GM12878 (cell line): ENCODE measurements at regions not wholly inside any gene's neighbourhood (a gene's known extent, or its start where the extent isn't known, plus 50 kb on each side); places are given as distances from the start of the nearest gene placed in this dataset.

Experiments
- ATAC-seq: fragments of 200-7000 bp; cut with Tn5 transposase; 3 replicates; pipeline ENCODE4 v1.9.1; 2020; ENCODE audit warnings: mild to moderate bottlenecking, moderate library complexity
- BruUV-seq: library from RNA; stranded (reverse); fragments of 400-500 nt; replicated peaks from 2 replicates; lab custom pipeline; 2021; lab: Mats Ljungman, UMichigan
- CTCF ChIA-PET: fragments of 300-600 bp; sonication (Branson Sonifier 250); formaldehyde crosslinking; extraction: SDS; loops from one replicate; lab custom pipeline; 2021; ENCODE audit warnings: inconsistent platforms; lab: Yijun Ruan, JAX
- POLR2A ChIA-PET: fragments of 350-600 bp; formaldehyde crosslinking; extraction: SDS; loops from one replicate; lab custom pipeline; 2021; ENCODE audit warnings: inconsistent platforms; lab: Charles Lee
- RAD21 ChIA-PET: fragments of 300-600 bp; sonication (Branson Sonifier 250); formaldehyde crosslinking; loops from one replicate; lab custom pipeline; 2023; ENCODE audit warnings: antibody characterized with exemption; ENCODE audit not compliant: unreplicated experiment; lab: Charles Lee
- SMC1A ChIA-PET: fragments of 300-600 bp; sonication (Branson Sonifier 250); formaldehyde crosslinking; loops from one replicate; lab custom pipeline; 2023; ENCODE audit not compliant: unreplicated experiment, uncharacterized antibody; lab: Charles Lee
- DNase-seq: peaks from one replicate; pipeline ENCODE4 v3.0.0-alpha.2; 2011; ENCODE audit warnings: low read depth, low spot score
- FAIRE-seq: peaks from 3 replicates; lab custom pipeline; 2011; peaks lifted over from hg19 to GRCh38; lab: Jason Lieb, UNC
- H2AFZ ChIP-seq: 2 replicates; pipeline ENCODE4 v1.6.0; 2011; ENCODE audit warnings: low read depth, low read length, control low read depth; ENCODE audit not compliant: control insufficient read depth
- H3K27ac ChIP-seq: 2 replicates; pipeline ENCODE4 v1.5.1; 2011; ENCODE audit warnings: control low read depth; ENCODE audit not compliant: control insufficient read depth, insufficient read depth
- H3K27me3 ChIP-seq, 2 experiments: replicated peaks in 1 of 2; 2 replicates each; pipeline versions ENCODE4 v1.6.0 to v1.6.1; 2011; ENCODE audit warnings: low read length in 1 of 2; ENCODE audit not compliant: control insufficient read depth in 2 of 2, insufficient read depth in 2 of 2
- H3K36me3 ChIP-seq, 2 experiments: 2 replicates each; pipeline ENCODE4 v1.5.1; 2011; ENCODE audit warnings: low read length in 1 of 2; ENCODE audit not compliant: control insufficient read depth in 2 of 2, insufficient read depth in 2 of 2
- H3K4me1 ChIP-seq: 2 replicates; pipeline ENCODE4 v1.6.1; 2011; ENCODE audit warnings: mild to moderate bottlenecking, low read length, moderate library complexity, mixed read lengths; ENCODE audit not compliant: control insufficient read depth, insufficient read depth
- H3K4me2 ChIP-seq: 2 replicates; pipeline ENCODE4 v1.6.0; 2011; ENCODE audit warnings: control low read depth; ENCODE audit not compliant: control insufficient read depth, insufficient read depth
- H3K4me3 ChIP-seq: fragments of 200-600 bp; sonication (generic); 2 replicates; pipeline ENCODE4 v1.5.1; 2016
- H3K79me2 ChIP-seq: 2 replicates; pipeline ENCODE4 v1.6.0; 2011; ENCODE audit warnings: low read length; ENCODE audit not compliant: control insufficient read depth, insufficient read depth
- H3K9ac ChIP-seq: 2 replicates; pipeline ENCODE4 v1.8.0; 2011; ENCODE audit warnings: low read length, control low read depth, mixed read lengths; ENCODE audit not compliant: control insufficient read depth, insufficient read depth
- H3K9me3 ChIP-seq: replicated peaks from 3 replicates; pipeline ENCODE4 v1.5.1; 2011; ENCODE audit warnings: mild to moderate bottlenecking, low read length; ENCODE audit not compliant: control insufficient read depth, insufficient read depth
- H4K20me1 ChIP-seq: 2 replicates; pipeline ENCODE4 v1.6.0; 2011; ENCODE audit not compliant: control insufficient read depth, insufficient read depth
- CHD1 ChIP-seq: IDR thresholded peaks from 2 replicates; pipeline ENCODE4 v1.6.1; 2012; ENCODE audit warnings: low read depth, low read length, improper control_type of control experiment
- CHD2 ChIP-seq: IDR thresholded peaks from 2 replicates; pipeline ENCODE4 v1.6.1; 2011; ENCODE audit warnings: low read depth, low read length, improper control_type of control experiment, borderline replicate concordance
- NR2C1 ChIP-seq: fragments of 450-650 bp; IDR thresholded peaks from 2 replicates; pipeline ENCODE4 v1.6.1; 2017; ENCODE audit warnings: antibody characterized with exemption, mild to moderate bottlenecking, moderate library complexity
- POU2F2 ChIP-seq: IDR thresholded peaks from 3 replicates; pipeline ENCODE4 v1.6.1; 2011; ENCODE audit warnings: low read depth, mild to moderate bottlenecking, low read length, borderline replicate concordance
- RB1 ChIP-seq: fragments of 450-650 bp; formaldehyde crosslinking; IDR thresholded peaks from 2 replicates; pipeline ENCODE4 v1.6.1; 2017; ENCODE audit warnings: mild to moderate bottlenecking, borderline replicate concordance
- RUNX3 ChIP-seq: IDR thresholded peaks from 2 replicates; pipeline ENCODE4 v1.6.1; 2012; ENCODE audit warnings: low read length, inconsistent platforms
- WGBS: methylation state at CpG from one replicate; pipeline ENCODE4 v1.1.6; 2016; ENCODE audit warnings: low lambda C conversion rate; ENCODE audit not compliant: insufficient replicate concordance, insufficient coverage; ENCODE audit errors: missing lambda C conversion rate; 5-methylcytosine and 5-hydroxymethylcytosine counted together
- in situ Hi-C: fragments of 300-500 bp; cut with MboI; formaldehyde crosslinking; loops from 9 replicates; pipeline ENCODE4 v1.14.3; 2018; ENCODE audit warnings: mixed read lengths
- intact Hi-C: fragments of 100-400 bp; cut with micrococcal nuclease; formaldehyde crosslinking; loops from one replicate; pipeline ENCODE4 v1.14.2; 2022; ENCODE audit not compliant: unreplicated experiment
- TF ChIP-seq, protein P1 (sequence below): fragments of 150-350 bp; IDR thresholded peaks from 2 replicates; pipeline ENCODE4 v1.6.1; 2014; ENCODE audit warnings: mild to moderate bottlenecking, low read depth, low read length
- TF ChIP-seq, protein P2 (sequence below): IDR thresholded peaks from 2 replicates; pipeline ENCODE4 v1.6.1; 2012; ENCODE audit warnings: low read depth, low read length, improper control_type of control experiment
- TF ChIP-seq, protein P3 (sequence below): fragments of 450-650 bp; formaldehyde crosslinking; IDR thresholded peaks from 2 replicates; pipeline ENCODE4 v1.5.0; 2022; ENCODE audit warnings: mild to moderate bottlenecking, missing genetic modification characterization

DNA sequence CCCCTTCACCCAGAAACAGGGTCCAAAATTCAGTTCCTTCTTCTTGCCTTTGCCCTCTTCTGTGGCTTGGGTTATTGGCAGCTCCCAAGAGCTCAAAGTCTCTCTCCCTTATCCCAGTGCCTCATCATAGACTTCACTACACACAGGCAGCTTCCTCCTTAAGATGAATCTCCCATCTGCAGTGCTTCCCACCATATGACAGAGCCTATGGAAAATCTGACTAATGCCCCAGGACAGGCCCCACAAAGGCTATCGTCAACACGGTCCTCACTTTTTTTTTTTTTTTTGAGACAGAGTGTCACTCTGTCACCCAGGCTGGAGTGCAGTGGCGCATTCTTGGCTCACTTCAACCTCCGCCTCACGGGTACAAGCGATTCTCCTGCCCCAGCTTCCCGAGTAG is 194.1 kb downstream of the MEX3B start (continued):
- TF ChIP-seq, protein P1, sequence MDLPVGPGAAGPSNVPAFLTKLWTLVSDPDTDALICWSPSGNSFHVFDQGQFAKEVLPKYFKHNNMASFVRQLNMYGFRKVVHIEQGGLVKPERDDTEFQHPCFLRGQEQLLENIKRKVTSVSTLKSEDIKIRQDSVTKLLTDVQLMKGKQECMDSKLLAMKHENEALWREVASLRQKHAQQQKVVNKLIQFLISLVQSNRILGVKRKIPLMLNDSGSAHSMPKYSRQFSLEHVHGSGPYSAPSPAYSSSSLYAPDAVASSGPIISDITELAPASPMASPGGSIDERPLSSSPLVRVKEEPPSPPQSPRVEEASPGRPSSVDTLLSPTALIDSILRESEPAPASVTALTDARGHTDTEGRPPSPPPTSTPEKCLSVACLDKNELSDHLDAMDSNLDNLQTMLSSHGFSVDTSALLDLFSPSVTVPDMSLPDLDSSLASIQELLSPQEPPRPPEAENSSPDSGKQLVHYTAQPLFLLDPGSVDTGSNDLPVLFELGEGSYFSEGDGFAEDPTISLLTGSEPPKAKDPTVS, result no peak
- no peak for TF ChIP-seq CHD2
- TF ChIP-seq NR2C1, result no peak

DNA sequence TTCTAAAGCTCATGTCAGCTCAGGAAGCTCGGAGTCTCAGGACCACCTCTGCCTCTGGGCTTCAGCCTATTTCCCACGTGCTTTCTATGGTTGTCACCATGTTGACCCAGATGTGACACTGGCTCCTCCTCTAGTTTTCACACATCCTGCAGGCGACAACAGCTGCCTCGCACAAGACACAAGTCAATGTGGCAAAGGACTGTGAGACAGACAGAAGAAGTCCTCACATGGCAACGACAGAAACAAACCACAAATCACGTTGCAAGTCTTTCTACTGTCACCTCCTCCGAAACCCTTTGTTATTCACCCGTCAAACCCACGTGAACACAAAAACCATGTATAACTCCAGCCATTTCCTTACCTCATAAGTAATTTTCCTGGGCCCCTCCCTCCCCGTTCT is 194.5 kb downstream of the MEX3B start:
- no peaks in the 10 kb centered on the region for H3K79me2 ChIP-seq
- H3K9me3 ChIP-seq, result no peaks in the 10 kb centered on the region
- no peak overlapping the region for H3K9ac ChIP-seq
- intact Hi-C loops (no loop called here), in situ Hi-C loops (no loop called here)
- H3K36me3 ChIP-seq, result no peaks in the 10 kb centered on the region
- ChIA-PET CTCF (no interaction called here), POLR2A (no interaction called here), SMC1A (no interaction called here), RAD21 (no interaction called here)
- DNase-seq (no peak), FAIRE-seq (no peak), ATAC-seq (no peak)
- no peaks in the 10 kb centered on the region for H3K4me1 ChIP-seq
- 35% methylated on average over 10 of the region's 10 CpGs for WGBS
- TF ChIP-seq RB1, result no peak
- H3K4me2 ChIP-seq, result no peak overlapping the region
- H2AFZ ChIP-seq, result no peak overlapping the region
- H3K27ac ChIP-seq, result no peak overlapping the region
- BruUV-seq, result no TSS peak
- H3K27me3 ChIP-seq, result no peaks in the 10 kb centered on the region
- no peaks in the 10 kb centered on the region for H4K20me1 ChIP-seq
- no peak overlapping the region for H3K4me3 ChIP-seq

DNA sequence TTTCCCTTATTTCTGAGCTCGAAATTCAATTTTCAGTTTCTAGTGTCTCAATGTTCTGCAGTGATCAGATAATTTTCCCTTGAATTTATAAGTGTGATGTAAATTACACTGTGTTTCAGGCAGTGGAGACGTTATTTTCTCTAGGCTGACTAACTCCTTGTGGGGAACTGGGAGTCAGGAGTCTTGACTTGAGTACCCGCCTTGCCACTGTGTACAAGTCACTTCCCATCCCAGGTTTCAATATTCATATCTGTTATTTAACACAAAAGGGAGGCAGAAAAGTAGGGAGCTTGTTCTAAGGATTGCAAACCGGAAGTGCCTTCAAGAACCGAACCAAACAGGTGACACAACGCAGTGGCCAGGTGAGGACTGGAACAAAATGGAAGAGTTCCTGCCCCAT is 196.5 kb downstream of the MEX3B start:
- ATAC-seq (no peak), DNase-seq (no peak), FAIRE-seq (no peak)
- H3K9ac ChIP-seq, result no peak overlapping the region
- ChIA-PET RAD21 (no interaction called here), POLR2A (no interaction called here), SMC1A (no interaction called here), CTCF (no interaction called here)
- H3K27ac ChIP-seq, result no peak overlapping the region
- no peak overlapping the region for H2AFZ ChIP-seq
- no peak overlapping the region for H3K4me3 ChIP-seq
- H3K9me3 ChIP-seq, result no peaks in the 10 kb centered on the region
- H3K4me2 ChIP-seq, result no peak overlapping the region
- no peaks in the 10 kb centered on the region for H4K20me1 ChIP-seq
- intact Hi-C loops, result no loop called here
- WGBS, result 17% methylated on average over 6 of the region's 6 CpGs
- in situ Hi-C loops, result no loop called here
- BruUV-seq, result no TSS peak
- H3K36me3 ChIP-seq, result no peaks in the 10 kb centered on the region
- H3K79me2 ChIP-seq, result no peaks in the 10 kb centered on the region
- no peaks in the 10 kb centered on the region for H3K4me1 ChIP-seq
- H3K27me3 ChIP-seq, result no peaks in the 10 kb centered on the region
- TF ChIP-seq, protein P2, sequence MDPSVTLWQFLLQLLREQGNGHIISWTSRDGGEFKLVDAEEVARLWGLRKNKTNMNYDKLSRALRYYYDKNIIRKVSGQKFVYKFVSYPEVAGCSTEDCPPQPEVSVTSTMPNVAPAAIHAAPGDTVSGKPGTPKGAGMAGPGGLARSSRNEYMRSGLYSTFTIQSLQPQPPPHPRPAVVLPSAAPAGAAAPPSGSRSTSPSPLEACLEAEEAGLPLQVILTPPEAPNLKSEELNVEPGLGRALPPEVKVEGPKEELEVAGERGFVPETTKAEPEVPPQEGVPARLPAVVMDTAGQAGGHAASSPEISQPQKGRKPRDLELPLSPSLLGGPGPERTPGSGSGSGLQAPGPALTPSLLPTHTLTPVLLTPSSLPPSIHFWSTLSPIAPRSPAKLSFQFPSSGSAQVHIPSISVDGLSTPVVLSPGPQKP, result no peak
- TF ChIP-seq POU2F2 (no peak), CHD1 (no peak), RUNX3 (no peak)
- TF ChIP-seq, protein P3, sequence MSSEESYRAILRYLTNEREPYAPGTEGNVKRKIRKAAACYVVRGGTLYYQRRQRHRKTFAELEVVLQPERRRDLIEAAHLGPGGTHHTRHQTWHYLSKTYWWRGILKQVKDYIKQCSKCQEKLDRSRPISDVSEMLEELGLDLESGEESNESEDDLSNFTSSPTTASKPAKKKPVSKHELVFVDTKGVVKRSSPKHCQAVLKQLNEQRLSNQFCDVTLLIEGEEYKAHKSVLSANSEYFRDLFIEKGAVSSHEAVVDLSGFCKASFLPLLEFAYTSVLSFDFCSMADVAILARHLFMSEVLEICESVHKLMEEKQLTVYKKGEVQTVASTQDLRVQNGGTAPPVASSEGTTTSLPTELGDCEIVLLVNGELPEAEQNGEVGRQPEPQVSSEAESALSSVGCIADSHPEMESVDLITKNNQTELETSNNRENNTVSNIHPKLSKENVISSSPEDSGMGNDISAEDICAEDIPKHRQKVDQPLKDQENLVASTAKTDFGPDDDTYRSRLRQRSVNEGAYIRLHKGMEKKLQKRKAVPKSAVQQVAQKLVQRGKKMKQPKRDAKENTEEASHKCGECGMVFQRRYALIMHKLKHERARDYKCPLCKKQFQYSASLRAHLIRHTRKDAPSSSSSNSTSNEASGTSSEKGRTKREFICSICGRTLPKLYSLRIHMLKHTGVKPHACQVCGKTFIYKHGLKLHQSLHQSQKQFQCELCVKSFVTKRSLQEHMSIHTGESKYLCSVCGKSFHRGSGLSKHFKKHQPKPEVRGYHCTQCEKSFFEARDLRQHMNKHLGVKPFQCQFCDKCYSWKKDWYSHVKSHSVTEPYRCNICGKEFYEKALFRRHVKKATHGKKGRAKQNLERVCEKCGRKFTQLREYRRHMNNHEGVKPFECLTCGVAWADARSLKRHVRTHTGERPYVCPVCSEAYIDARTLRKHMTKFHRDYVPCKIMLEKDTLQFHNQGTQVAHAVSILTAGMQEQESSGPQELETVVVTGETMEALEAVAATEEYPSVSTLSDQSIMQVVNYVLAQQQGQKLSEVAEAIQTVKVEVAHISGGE (CRISPR knock-in tag), result no peak
